GM18861 (cell line): ENCODE measurements at regions not wholly inside any gene's neighbourhood (a gene's known extent, or its start where the extent isn't known, plus 50 kb on each side); places are given as distances from the start of the nearest gene placed in this dataset.

Source experiments
- ATAC-seq: cut with Tn5 transposase; IDR thresholded peaks from one replicate; pipeline ENCODE4 v1.9.1; 2021; ENCODE audit not compliant: unreplicated experiment

- no peak for ATAC-seq
Measured at GRCh38 chr12:126147321-126147720, 1082.1 kb downstream of the AACS start.

- no peak for ATAC-seq
Measured at GRCh38 chr12:126156806-126157574, 1091.8 kb downstream of the AACS start.

GRCh38 chr12:126157575-126157966 is 1092.3 kb downstream of the AACS start:
- ATAC-seq = no peak

GRCh38 chr12:126159139-126159538 is 1093.9 kb downstream of the AACS start:
- ATAC-seq = no peak

GRCh38 chr12:126160912-126161311 is 1095.7 kb downstream of the AACS start:
- no peak for ATAC-seq

GRCh38 chr12:126163984-126164383 is 1098.7 kb downstream of the AACS start:
- ATAC-seq = no peak

- no peak for ATAC-seq
Measured at GRCh38 chr12:126171937-126172559, 1106.8 kb downstream of the AACS start.

GRCh38 chr12:126182619-126183236 is 1117.5 kb downstream of the AACS start:
- ATAC-seq = no peak

GRCh38 chr12:126185025-126185424 is 1119.8 kb downstream of the AACS start:
- no peak for ATAC-seq

- no peak for ATAC-seq
Measured at GRCh38 chr12:126189856-126190255, 1124.6 kb downstream of the AACS start.

- ATAC-seq = no peak
Measured at GRCh38 chr12:126191031-126191891, 1126.0 kb downstream of the AACS start.

GRCh38 chr12:126191949-126192348 is 1126.7 kb downstream of the AACS start:
- ATAC-seq = no peak

GRCh38 chr12:126193190-126193589 is 1128.0 kb downstream of the AACS start:
- no peak for ATAC-seq

- no peak for ATAC-seq
Measured at GRCh38 chr12:126196263-126196662, 1131.0 kb downstream of the AACS start.

- ATAC-seq = no peak
Measured at GRCh38 chr12:126198516-126198915, 1133.3 kb downstream of the AACS start.

GRCh38 chr12:126198966-126199692 is 1133.9 kb downstream of the AACS start:
- ATAC-seq = no peak

- no peak for ATAC-seq
Measured at GRCh38 chr12:126201981-126202537, 1136.8 kb downstream of the AACS start.

- no peak for ATAC-seq
Measured at GRCh38 chr12:126204326-126204725, 1139.1 kb downstream of the AACS start.

GRCh38 chr12:126210026-126210425 is 1144.8 kb downstream of the AACS start:
- no peak for ATAC-seq

GRCh38 chr12:126210448-126210847 is 1145.2 kb downstream of the AACS start:
- no peak for ATAC-seq
